Neural progenitor cell (in vitro differentiated cells): ENCODE measurements at regions not wholly inside any gene's neighbourhood (a gene's known extent, or its start where the extent isn't known, plus 50 kb on each side); places are given as distances from the start of the nearest gene placed in this dataset.

Experiments used
- DNase-seq: peaks from one replicate; pipeline ENCODE4 v3.0.0-alpha.2; 2016; ENCODE audit warnings: low spot score
- H2AFZ ChIP-seq: fragments of 200-600 bp; sonication (generic); replicated peaks from 2 replicates; pipeline ENCODE4 v1.6.1; 2016; ENCODE audit warnings: antibody characterized with exemption
- H3F3A ChIP-seq: fragments of 200-600 bp; sonication (generic); 2 replicates; pipeline ENCODE4 v1.6.1; 2016; ENCODE audit warnings: antibody characterized with exemption, low read depth
- H3K27ac ChIP-seq: fragments of 200-600 bp; sonication (generic); 2 replicates; pipeline ENCODE4 v1.5.1; 2016; ENCODE audit warnings: mild to moderate bottlenecking
- H3K27me3 ChIP-seq: fragments of 200-600 bp; sonication (generic); 2 replicates; pipeline ENCODE4 v1.6.1; 2016; ENCODE audit warnings: mild to moderate bottlenecking, moderate library complexity
- H3K36me3 ChIP-seq: fragments of 200-600 bp; sonication (generic); 2 replicates; pipeline ENCODE4 v1.5.1; 2016
- H3K4me1 ChIP-seq: fragments of 200-600 bp; sonication (generic); 2 replicates; pipeline ENCODE4 v1.6.1; 2016; ENCODE audit warnings: mixed run types
- H3K4me2 ChIP-seq: fragments of 200-600 bp; sonication (generic); 2 replicates; pipeline ENCODE4 v1.6.1; 2016
- H3K4me3 ChIP-seq: fragments of 200-600 bp; sonication (generic); 2 replicates; pipeline ENCODE4 v1.5.1; 2016
- H3K79me2 ChIP-seq: fragments of 200-600 bp; sonication (generic); 2 replicates; pipeline ENCODE4 v1.6.1; 2016; ENCODE audit warnings: low read depth
- H3K9ac ChIP-seq: fragments of 200-600 bp; sonication (generic); 2 replicates; pipeline ENCODE4 v1.6.1; 2016
- H3K9me3 ChIP-seq: fragments of 200-600 bp; sonication (generic); 2 replicates; pipeline ENCODE4 v1.5.1; 2016; ENCODE audit warnings: low read depth
- H4K20me1 ChIP-seq: fragments of 200-600 bp; sonication (generic); 2 replicates; pipeline ENCODE4 v1.6.1; 2016; ENCODE audit warnings: low read depth
- H3K27ac Mint-ChIP-seq: 3 replicates; pipeline ENCODE4 v1.8.0; 2021; ENCODE audit warnings: mixed read lengths
- H3K27me3 Mint-ChIP-seq: 2 replicates; pipeline ENCODE4 v1.8.0; 2022; ENCODE audit warnings: low read depth, mild to moderate bottlenecking, inconsistent platforms, moderate library complexity, mixed read lengths; ENCODE audit not compliant: insufficient read depth
- H3K36me3 Mint-ChIP-seq: 3 replicates; pipeline ENCODE4 v1.8.0; 2021; ENCODE audit warnings: mixed read lengths
- H3K4me1 Mint-ChIP-seq: 3 replicates; pipeline ENCODE4 v1.8.0; 2021; ENCODE audit warnings: mixed read lengths
- H3K4me3 Mint-ChIP-seq: 3 replicates; pipeline ENCODE4 v1.8.0; 2021; ENCODE audit warnings: mild to moderate bottlenecking, moderate library complexity, mixed read lengths
- H3K9me3 Mint-ChIP-seq: 3 replicates; pipeline ENCODE4 v1.8.0; 2020; ENCODE audit warnings: mixed read lengths
- EZH2 ChIP-seq: fragments of 200-600 bp; sonication (generic); IDR thresholded peaks from 2 replicates; pipeline ENCODE4 v1.6.1; 2017; ENCODE audit warnings: antibody characterized with exemption, mild to moderate bottlenecking, moderate library complexity
- EZH2phosphoT487 ChIP-seq: fragments of 200-600 bp; sonication (generic); IDR thresholded peaks from 2 replicates; pipeline ENCODE4 v1.6.1; 2017; ENCODE audit warnings: antibody characterized with exemption
- TF ChIP-seq, protein P1 (sequence below): fragments of 200-600 bp; sonication (generic); IDR thresholded peaks from 2 replicates; pipeline ENCODE4 v1.5.1; 2017; ENCODE audit warnings: antibody characterized with exemption, mild to moderate bottlenecking

DNA sequence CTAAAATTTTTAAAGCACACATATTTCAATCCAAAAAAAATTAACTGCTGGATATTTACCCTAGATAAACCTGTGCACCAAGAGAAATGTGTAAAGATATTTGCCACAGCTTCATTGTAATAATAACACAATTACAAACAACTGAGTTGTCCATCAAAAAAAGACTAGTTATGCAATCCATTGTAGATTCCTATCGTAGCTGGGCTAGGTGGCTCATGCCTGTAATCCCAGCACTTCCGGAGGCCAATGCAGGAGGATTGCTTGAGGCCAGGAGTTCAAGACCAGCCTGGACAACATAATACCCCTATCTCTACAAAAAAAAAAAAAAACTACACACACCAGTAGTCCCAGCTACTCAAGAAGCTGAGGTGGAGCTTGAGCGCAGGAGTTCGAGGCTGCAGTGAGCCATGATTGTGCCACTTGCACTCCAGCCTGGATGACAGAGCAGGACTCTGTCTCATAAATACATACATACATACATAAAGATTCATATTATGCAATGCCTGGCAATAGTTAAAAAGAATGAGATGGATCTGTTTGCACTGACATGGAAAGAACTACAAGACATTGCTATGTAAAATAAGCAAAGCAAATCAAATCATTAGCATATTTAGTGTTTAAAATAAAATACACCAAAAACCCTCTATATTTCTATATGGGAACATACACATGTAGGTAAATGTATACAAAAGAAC, 56.5 kb upstream of the CCDC28A start:
- Histone ChIP-seq H3K79me2 (no peaks in the 10 kb centered on the region), H2AFZ (no peak overlapping the region), H3K27ac (no peak overlapping the region), H3K36me3 (no peaks in the 10 kb centered on the region), H3K27me3 (no peaks in the 10 kb centered on the region), H3K4me1 (no peaks in the 10 kb centered on the region), H3K9me3 (no peaks in the 10 kb centered on the region), H3K9ac (no peak overlapping the region), H4K20me1 (no peaks in the 10 kb centered on the region), H3K4me3 (no peak overlapping the region), H3K4me2 (no peak overlapping the region), H3F3A (no peaks in the 10 kb centered on the region)
- no peaks in the 10 kb centered on the region for H3K4me1 Mint-ChIP-seq
- no peaks in the 10 kb centered on the region for H3K9me3 Mint-ChIP-seq
- H3K36me3 Mint-ChIP-seq, result no peaks in the 10 kb centered on the region
- no peak for DNase-seq
- H3K27ac Mint-ChIP-seq, result no peak overlapping the region
- no peaks in the 10 kb centered on the region for H3K27me3 Mint-ChIP-seq
- H3K4me3 Mint-ChIP-seq, result no peak overlapping the region
- TF ChIP-seq EZH2phosphoT487 (no peak), EZH2 (no peak)
- TF ChIP-seq, protein P1, sequence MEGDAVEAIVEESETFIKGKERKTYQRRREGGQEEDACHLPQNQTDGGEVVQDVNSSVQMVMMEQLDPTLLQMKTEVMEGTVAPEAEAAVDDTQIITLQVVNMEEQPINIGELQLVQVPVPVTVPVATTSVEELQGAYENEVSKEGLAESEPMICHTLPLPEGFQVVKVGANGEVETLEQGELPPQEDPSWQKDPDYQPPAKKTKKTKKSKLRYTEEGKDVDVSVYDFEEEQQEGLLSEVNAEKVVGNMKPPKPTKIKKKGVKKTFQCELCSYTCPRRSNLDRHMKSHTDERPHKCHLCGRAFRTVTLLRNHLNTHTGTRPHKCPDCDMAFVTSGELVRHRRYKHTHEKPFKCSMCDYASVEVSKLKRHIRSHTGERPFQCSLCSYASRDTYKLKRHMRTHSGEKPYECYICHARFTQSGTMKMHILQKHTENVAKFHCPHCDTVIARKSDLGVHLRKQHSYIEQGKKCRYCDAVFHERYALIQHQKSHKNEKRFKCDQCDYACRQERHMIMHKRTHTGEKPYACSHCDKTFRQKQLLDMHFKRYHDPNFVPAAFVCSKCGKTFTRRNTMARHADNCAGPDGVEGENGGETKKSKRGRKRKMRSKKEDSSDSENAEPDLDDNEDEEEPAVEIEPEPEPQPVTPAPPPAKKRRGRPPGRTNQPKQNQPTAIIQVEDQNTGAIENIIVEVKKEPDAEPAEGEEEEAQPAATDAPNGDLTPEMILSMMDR, result no peak

DNA sequence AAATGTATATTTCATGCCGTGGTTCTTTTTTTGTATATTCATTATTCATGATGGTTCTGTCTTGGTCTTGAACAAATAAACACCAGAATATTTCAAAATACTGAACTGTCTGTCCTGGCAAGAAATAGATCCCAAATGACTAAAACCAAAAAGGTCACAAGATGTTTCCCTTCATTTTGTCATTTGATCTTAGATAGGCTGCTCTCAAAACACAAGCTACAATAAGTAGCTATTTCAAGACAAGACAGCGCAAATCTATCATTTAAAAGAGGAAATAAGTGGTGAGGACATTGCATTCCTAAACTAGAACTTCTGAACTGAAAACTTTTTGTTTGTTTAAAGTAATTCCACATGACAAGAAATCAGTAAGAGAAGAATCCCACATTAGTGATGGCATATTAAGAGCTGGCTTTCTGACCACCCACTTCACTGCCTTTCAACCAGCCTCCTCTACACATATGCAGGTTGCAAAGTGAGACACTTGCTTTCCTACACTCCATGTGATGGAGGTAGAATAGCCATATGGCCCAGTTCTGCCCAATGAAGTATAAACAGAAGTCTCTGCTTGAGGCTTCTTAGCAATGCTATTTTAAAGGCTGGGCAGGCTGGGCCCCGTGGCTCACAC, 54.4 kb upstream of the CCDC28A start:
- H4K20me1 ChIP-seq, result no peaks in the 10 kb centered on the region
- no peaks in the 10 kb centered on the region for H3K9me3 Mint-ChIP-seq
- no peak overlapping the region for H3K4me3 Mint-ChIP-seq
- H3K4me2 ChIP-seq, result no peak overlapping the region
- no peaks in the 10 kb centered on the region for H3K9me3 ChIP-seq
- H3K27ac Mint-ChIP-seq, result no peak overlapping the region
- H3K36me3 Mint-ChIP-seq, result no peaks in the 10 kb centered on the region
- no peak overlapping the region for H3K9ac ChIP-seq
- DNase-seq, result no peak
- H3K4me1 Mint-ChIP-seq, result no peaks in the 10 kb centered on the region
- no peak overlapping the region for H3K27ac ChIP-seq
- H3K79me2 ChIP-seq, result no peaks in the 10 kb centered on the region
- H3F3A ChIP-seq, result no peaks in the 10 kb centered on the region
- H3K4me1 ChIP-seq, result no peaks in the 10 kb centered on the region
- no peak overlapping the region for H2AFZ ChIP-seq
- H3K36me3 ChIP-seq, result no peaks in the 10 kb centered on the region
- H3K4me3 ChIP-seq, result no peak overlapping the region
- TF ChIP-seq EZH2, result no peak
- H3K27me3 Mint-ChIP-seq, result no peaks in the 10 kb centered on the region
- no peaks in the 10 kb centered on the region for H3K27me3 ChIP-seq

DNA sequence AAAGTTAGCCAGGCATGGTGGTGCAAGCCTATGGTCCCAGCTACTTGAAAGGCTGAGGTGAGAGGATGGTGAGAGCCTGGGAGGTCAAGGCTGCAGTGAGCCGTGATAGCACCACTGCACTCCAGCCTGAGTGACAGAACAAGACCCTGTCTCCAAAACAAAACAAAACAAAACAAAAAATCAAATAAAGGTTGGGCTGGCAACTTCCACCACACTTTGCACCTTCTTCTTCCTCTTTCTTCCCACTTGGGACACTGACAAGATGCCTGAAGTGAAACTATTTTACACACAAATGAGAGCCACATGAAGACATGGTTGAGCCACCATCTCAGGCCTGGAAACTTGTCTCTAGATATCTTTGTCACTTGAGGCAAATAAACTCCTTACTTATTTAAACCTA, 53.8 kb upstream of the CCDC28A start:
- no peak for DNase-seq
- Histone ChIP-seq H4K20me1 (no peaks in the 10 kb centered on the region), H3K27me3 (no peaks in the 10 kb centered on the region), H3K4me3 (no peak overlapping the region), H3K4me2 (no peak overlapping the region), H3F3A (no peaks in the 10 kb centered on the region), H3K36me3 (no peaks in the 10 kb centered on the region), H3K4me1 (no peaks in the 10 kb centered on the region), H3K9me3 (no peaks in the 10 kb centered on the region), H3K27ac (no peak overlapping the region), H3K79me2 (no peaks in the 10 kb centered on the region), H2AFZ (no peak overlapping the region), H3K9ac (no peak overlapping the region)
- H3K27ac Mint-ChIP-seq, result no peak overlapping the region
- TF ChIP-seq, protein P1, result no peak
- TF ChIP-seq EZH2, result no peak
- no peak for TF ChIP-seq EZH2phosphoT487
- no peaks in the 10 kb centered on the region for H3K27me3 Mint-ChIP-seq
- no peaks in the 10 kb centered on the region for H3K36me3 Mint-ChIP-seq
- H3K4me1 Mint-ChIP-seq, result no peaks in the 10 kb centered on the region
- no peak overlapping the region for H3K4me3 Mint-ChIP-seq
- H3K9me3 Mint-ChIP-seq, result no peaks in the 10 kb centered on the region
